Esophagus muscularis mucosa (tissue), 4 donors: ENCODE measurements at regions not wholly inside any gene's neighbourhood (a gene's known extent, or its start where the extent isn't known, plus 50 kb on each side); places are given as distances from the start of the nearest gene placed in this dataset.

Experiments used
- DNase-seq: peaks from one replicate; pipeline ENCODE4 v3.0.0-alpha.2; 2017; ENCODE audit errors: extremely low spot score
- H3K27ac ChIP-seq, 4 donors: fragments of 200-600 bp; sonication (generic); replicated peaks in 1 of 4; 1 replicate in 3 of 4; 2 replicates in 1 of 4; pipeline ENCODE4 v1.5.1; 2016 to 2019; ENCODE audit warnings: mild to moderate bottlenecking in 1 of 4
- H3K27me3 ChIP-seq, 4 donors: fragments of 200-600 bp; sonication (generic); one replicate each; pipeline versions ENCODE4 v1.5.1 to v1.6.0; 2016 to 2019
- H3K36me3 ChIP-seq, 4 donors: fragments of 200-600 bp; sonication (generic); one replicate each; pipeline ENCODE4 v1.5.1; 2016 to 2019
- H3K4me1 ChIP-seq, 4 donors: fragments of 200-600 bp; sonication (generic); one replicate each; pipeline ENCODE4 v1.5.1; 2016 to 2019
- H3K4me3 ChIP-seq, 4 donors: fragments of 200-600 bp; sonication (generic); 1 replicate in 2 of 4; 2 replicates in 2 of 4; pipeline ENCODE4 v1.5.1; 2016 to 2019; ENCODE audit warnings: mild to moderate bottlenecking in 4 of 4, moderate library complexity in 1 of 4
- H3K9me3 ChIP-seq, 4 donors: fragments of 200-600 bp; sonication (generic); 1 replicate in 3 of 4; 2 replicates in 1 of 4; pipeline ENCODE4 v1.5.1; 2016 to 2019
- EP300 ChIP-seq: sonication (generic); formaldehyde crosslinking; IDR thresholded peaks from one replicate; pipeline ENCODE4 v1.6.1; 2017; ENCODE audit warnings: antibody characterized with exemption
- POLR2A ChIP-seq: fragments of 450-650 bp; IDR thresholded peaks from one replicate; pipeline ENCODE4 v1.6.1; 2017; ENCODE audit warnings: antibody characterized with exemption, moderate library complexity, mild to moderate bottlenecking, low read depth
- POLR2AphosphoS5 ChIP-seq, 2 donors: sonication (generic); formaldehyde crosslinking; IDR thresholded peaks; one replicate each; pipeline ENCODE4 v1.6.1; 2017; ENCODE audit warnings: antibody characterized with exemption in 2 of 2
- WGBS: methylation state at CpG from one replicate; pipeline ENCODE4 v1.1.5; 2018; 5-methylcytosine and 5-hydroxymethylcytosine counted together
- intact Hi-C: fragments of 100-400 bp; cut with DNase I; formaldehyde crosslinking; loops from one replicate; pipeline ENCODE4 v1.15.1; 2023
- TF ChIP-seq, protein P1 (sequence below), 3 experiments: fragments of 200-600 bp in 2 of 3; fragments of 450-650 bp in 1 of 3; sonication (generic) in 2 of 3; IDR thresholded peaks; one replicate each; pipeline ENCODE4 v1.5.1; 2017 to 2019; ENCODE audit warnings: antibody characterized with exemption in 3 of 3, mild to moderate bottlenecking in 2 of 3, moderate library complexity in 1 of 3

DNA sequence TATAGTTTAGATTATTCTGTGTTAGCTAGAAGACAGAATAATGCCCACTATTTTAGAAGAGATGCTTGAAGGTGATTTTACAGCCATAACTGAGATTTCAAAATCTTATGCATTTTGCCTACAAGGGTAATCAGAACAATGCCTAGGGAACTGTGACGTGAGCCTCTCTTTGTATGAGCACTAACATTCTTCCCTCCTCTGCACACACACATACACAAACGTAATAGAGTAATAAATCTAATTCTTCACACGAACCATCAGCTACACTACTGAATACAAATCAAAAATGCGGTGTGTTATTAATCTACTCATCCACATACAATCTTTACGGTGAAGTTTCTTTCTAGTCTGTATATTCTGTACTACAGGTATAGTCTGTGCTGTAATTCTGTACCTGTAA lies 227.8 kb downstream of the PLK2 start:
- 84% methylated on average over 5 of the region's 5 CpGs for WGBS
- H3K27ac ChIP-seq: no peak overlapping the region
- H3K9me3 ChIP-seq: no peaks in the 10 kb centered on the region
- TF ChIP-seq, protein P1, sequence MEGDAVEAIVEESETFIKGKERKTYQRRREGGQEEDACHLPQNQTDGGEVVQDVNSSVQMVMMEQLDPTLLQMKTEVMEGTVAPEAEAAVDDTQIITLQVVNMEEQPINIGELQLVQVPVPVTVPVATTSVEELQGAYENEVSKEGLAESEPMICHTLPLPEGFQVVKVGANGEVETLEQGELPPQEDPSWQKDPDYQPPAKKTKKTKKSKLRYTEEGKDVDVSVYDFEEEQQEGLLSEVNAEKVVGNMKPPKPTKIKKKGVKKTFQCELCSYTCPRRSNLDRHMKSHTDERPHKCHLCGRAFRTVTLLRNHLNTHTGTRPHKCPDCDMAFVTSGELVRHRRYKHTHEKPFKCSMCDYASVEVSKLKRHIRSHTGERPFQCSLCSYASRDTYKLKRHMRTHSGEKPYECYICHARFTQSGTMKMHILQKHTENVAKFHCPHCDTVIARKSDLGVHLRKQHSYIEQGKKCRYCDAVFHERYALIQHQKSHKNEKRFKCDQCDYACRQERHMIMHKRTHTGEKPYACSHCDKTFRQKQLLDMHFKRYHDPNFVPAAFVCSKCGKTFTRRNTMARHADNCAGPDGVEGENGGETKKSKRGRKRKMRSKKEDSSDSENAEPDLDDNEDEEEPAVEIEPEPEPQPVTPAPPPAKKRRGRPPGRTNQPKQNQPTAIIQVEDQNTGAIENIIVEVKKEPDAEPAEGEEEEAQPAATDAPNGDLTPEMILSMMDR (IDR thresholded peaks at IDR 0.05): no peak
- TF ChIP-seq POLR2AphosphoS5 (IDR thresholded peaks at IDR 0.05): no peak
- no peak for TF ChIP-seq EP300
- TF ChIP-seq POLR2A: no peak
- DNase-seq: no peak
- H3K4me1 ChIP-seq: no peaks in the 10 kb centered on the region
- no peaks in the 10 kb centered on the region for H3K27me3 ChIP-seq
- H3K4me3 ChIP-seq: no peak overlapping the region
- intact Hi-C loops: no loop called here
- no peaks in the 10 kb centered on the region for H3K36me3 ChIP-seq

DNA sequence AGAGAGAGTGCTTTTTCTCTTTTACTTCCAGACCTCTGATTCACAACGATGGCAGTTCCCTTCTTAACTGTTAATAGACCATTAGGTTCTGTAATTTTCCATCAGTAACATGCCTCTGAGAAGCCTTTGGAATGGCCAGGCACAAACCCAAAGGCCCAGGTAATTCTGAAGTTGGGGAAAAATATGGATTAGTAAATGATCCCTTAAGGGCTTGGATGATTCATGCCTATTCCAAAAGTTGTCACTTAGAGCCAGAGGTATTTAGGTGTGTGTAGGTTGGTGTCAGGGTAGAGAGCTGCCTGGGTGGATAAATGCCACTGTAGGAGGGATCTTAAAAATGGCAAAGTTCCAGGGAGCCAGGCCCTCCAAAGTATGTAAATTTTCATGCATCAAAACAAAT lies 228.8 kb downstream of the PLK2 start:
- no peak for TF ChIP-seq POLR2A
- TF ChIP-seq, protein P1 (IDR thresholded peaks at IDR 0.05): no peak
- TF ChIP-seq POLR2AphosphoS5 (IDR thresholded peaks at IDR 0.05): no peak
- TF ChIP-seq EP300: no peak
- Histone ChIP-seq H3K27me3 (no peaks in the 10 kb centered on the region), H3K9me3 (no peaks in the 10 kb centered on the region), H3K36me3 (no peaks in the 10 kb centered on the region), H3K4me3 (no peak overlapping the region), H3K4me1 (no peaks in the 10 kb centered on the region), H3K27ac (no peak overlapping the region)
- WGBS: 22% methylated on average over 1 of the region's 1 CpG
- no peak for DNase-seq
- intact Hi-C loops: no loop called here

DNA sequence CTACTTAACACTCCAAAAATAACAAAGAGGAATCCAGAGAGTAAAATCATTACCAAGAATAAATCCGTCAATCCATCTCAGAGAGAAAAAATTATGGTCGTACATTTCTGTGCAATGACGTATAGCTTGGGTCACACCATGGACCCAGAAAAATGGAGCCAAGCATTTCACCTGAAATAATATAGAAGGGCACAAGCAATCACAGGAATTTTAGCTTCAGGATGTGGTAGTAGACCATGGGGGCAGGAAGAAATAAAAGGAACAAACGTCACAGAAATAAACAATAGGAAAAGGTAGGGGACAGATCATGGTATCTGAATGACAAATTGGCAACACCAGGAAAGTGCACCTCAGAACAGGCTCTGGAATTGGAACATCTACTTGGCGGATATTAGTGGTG lies 231.0 kb downstream of the PLK2 start:
- 83% methylated on average over 5 of the region's 5 CpGs for WGBS

DNA sequence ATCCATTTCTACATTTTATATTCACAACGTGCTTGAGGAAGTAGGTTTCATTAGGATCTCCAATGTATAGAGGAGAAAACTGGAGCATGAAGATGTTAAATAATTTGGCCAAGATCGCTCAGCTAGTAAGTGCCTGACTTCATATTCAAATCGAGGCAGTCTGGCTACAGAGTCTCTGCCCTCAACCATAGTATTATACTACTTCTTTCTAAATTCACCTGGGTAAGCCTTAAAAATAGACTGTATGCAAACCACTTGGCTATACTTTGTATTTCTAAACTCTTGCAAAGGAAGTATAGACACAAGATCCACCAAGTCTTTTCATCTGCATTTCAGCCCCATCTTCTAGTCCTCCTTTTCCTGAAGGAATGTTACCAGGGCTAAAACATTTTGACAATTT lies 232.0 kb downstream of the PLK2 start:
- no peak overlapping the region for H3K27ac ChIP-seq
- 91% methylated on average over 3 of the region's 3 CpGs for WGBS
- no peak for TF ChIP-seq POLR2A
- TF ChIP-seq, protein P1 (IDR thresholded peaks at IDR 0.05): no peak
- no peak for TF ChIP-seq EP300
- TF ChIP-seq POLR2AphosphoS5 (IDR thresholded peaks at IDR 0.05): no peak
- H3K4me3 ChIP-seq: no peak overlapping the region
- no peaks in the 10 kb centered on the region for H3K9me3 ChIP-seq
- DNase-seq: no peak
- intact Hi-C loops: no loop called here
- H3K27me3 ChIP-seq: no peaks in the 10 kb centered on the region
- H3K36me3 ChIP-seq: no peaks in the 10 kb centered on the region
- no peaks in the 10 kb centered on the region for H3K4me1 ChIP-seq

More for the DNA sequence above, 231.0 kb downstream of the PLK2 start:
- TF ChIP-seq, protein P1 (IDR thresholded peaks at IDR 0.05): no peak
- no peak for TF ChIP-seq POLR2A
- no peak for TF ChIP-seq POLR2AphosphoS5 (IDR thresholded peaks at IDR 0.05)
- TF ChIP-seq EP300: no peak
- H3K27ac ChIP-seq: no peak overlapping the region
- no peaks in the 10 kb centered on the region for H3K4me1 ChIP-seq
- no peak for DNase-seq
- H3K4me3 ChIP-seq: no peak overlapping the region
- H3K9me3 ChIP-seq: no peaks in the 10 kb centered on the region
- intact Hi-C loops: no loop called here
- no peaks in the 10 kb centered on the region for H3K27me3 ChIP-seq
- no peaks in the 10 kb centered on the region for H3K36me3 ChIP-seq

DNA sequence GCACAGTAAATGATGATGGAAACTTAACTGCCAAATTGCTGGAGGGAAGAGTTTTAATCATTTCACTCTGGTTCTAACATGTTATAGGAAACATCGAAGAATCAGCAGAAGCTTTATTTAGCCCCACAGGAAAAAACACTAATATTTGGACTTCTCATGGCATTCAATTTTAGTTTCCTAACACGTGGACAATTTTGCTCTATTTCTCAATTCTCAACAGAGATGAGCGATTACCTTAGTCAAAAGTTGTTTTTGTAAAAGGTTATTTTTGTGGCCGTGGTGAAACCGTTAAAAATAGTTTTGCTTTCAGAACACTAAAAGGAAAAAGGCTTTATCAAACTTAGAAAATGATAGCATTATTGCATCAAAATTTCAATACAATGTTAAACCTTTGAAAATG lies 235.2 kb downstream of the PLK2 start:
- no peak for DNase-seq
- Histone ChIP-seq H3K4me3 (no peak overlapping the region), H3K27me3 (no peaks in the 10 kb centered on the region), H3K4me1 (no peaks in the 10 kb centered on the region), H3K27ac (no peak overlapping the region), H3K9me3 (peaks cover 0 to 4% (median 0%) of the 10 kb centered on the region in 4 donors), H3K36me3 (no peaks in the 10 kb centered on the region)
- intact Hi-C loops: no loop called here
- TF ChIP-seq POLR2A: no peak
- no peak for TF ChIP-seq POLR2AphosphoS5 (IDR thresholded peaks at IDR 0.05)
- TF ChIP-seq EP300: no peak
- TF ChIP-seq, protein P1 (IDR thresholded peaks at IDR 0.05): no peak
- 53% methylated on average over 5 of the region's 5 CpGs for WGBS
